Activated B cell treated with CpG ODN at 0.5 μM for 24 hours (primary cell): ENCODE measurements at regions not wholly inside any gene's neighbourhood (a gene's known extent, or its start where the extent isn't known, plus 50 kb on each side); places are given as distances from the start of the nearest gene placed in this dataset.
"Not testable (repeated sequence)": the region's sequence is repeated elsewhere in the genome, so short reads cannot be mapped to it uniquely, and the experiment has no call there.

ENCODE experiments used
- ATAC-seq: fragments of 200-7000 bp; cut with Tn5 transposase; one replicate; pipeline ENCODE4 v1.10.0; 2021; ENCODE audit warnings: low read depth, mild to moderate bottlenecking, moderate library complexity
- CTCF ChIA-PET: fragments of 350-600 bp; sonication (Branson Sonifier 250); formaldehyde crosslinking; loops from one replicate; lab custom pipeline; 2021; ENCODE audit warnings: antibody characterized with exemption; lab: Charles Lee
- POLR2A ChIA-PET: fragments of 350-600 bp; sonication (Branson Sonifier 250); formaldehyde crosslinking; loops from one replicate; lab custom pipeline; 2021; ENCODE audit warnings: antibody characterized with exemption; lab: Charles Lee
- DNase-seq: peaks from one replicate; pipeline ENCODE4 v3.0.0; 2022
- H3K27ac Mint-ChIP-seq: one replicate; pipeline ENCODE4 v1.8.0; 2020; ENCODE audit warnings: mixed read lengths
- H3K27me3 Mint-ChIP-seq: one replicate; pipeline ENCODE4 v1.8.0; 2021; ENCODE audit warnings: mixed read lengths
- H3K36me3 Mint-ChIP-seq: one replicate; pipeline ENCODE4 v1.8.0; 2021; ENCODE audit warnings: low read depth, mixed read lengths
- H3K4me1 Mint-ChIP-seq: one replicate; pipeline ENCODE4 v1.8.0; 2021; ENCODE audit warnings: mixed read lengths
- H3K4me3 Mint-ChIP-seq: one replicate; pipeline ENCODE4 v1.8.0; 2020; ENCODE audit warnings: mild to moderate bottlenecking, mixed read lengths
- H3K9me3 Mint-ChIP-seq: one replicate; pipeline ENCODE4 v1.8.0; 2020; ENCODE audit warnings: mixed read lengths
- CTCF ChIP-seq: fragments of 200-600 bp; IDR thresholded peaks from one replicate; pipeline ENCODE4 v1.8.0; 2022; ENCODE audit warnings: antibody characterized with exemption, mild to moderate bottlenecking
- intact Hi-C: fragments of 100-400 bp; cut with micrococcal nuclease; formaldehyde crosslinking; loops from one replicate; pipeline ENCODE4 v1.15.1; 2024

- ChIA-PET POLR2A (no interaction called here), CTCF (no interaction called here)
- Mint-ChIP-seq H3K27me3 (no peaks in the 10 kb centered on the region), H3K27ac (no peak overlapping the region), H3K4me3 (no peak overlapping the region), H3K4me1 (peaks cover 10% of the 10 kb centered on the region), H3K9me3 (no peaks in the 10 kb centered on the region), H3K36me3 (no peaks in the 10 kb centered on the region)
- intact Hi-C loops: no loop called here
- no peak for TF ChIP-seq CTCF
- DNase-seq: no peak
- ATAC-seq: no peak
Measured at GRCh38 chr3:87828046-87828445, 230.8 kb downstream of the CGGBP1 start.

DNA sequence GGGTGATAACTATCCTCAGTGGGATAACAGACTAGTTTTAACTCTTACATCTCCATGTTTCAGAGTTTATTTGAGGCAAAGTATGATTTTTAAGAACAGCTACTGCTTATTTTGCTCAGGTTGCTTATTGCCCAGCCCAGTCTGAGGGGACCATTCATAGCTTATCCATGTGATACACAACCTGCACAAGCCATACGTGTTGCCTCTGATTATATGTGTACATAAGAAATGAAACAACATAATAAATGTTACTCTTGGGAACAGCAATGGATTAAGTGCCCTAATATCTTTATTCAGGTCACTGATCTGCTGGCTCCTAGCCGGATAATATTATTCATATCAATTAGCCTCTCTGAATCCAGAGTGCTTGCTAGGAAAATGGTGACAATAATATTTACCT is 236.2 kb downstream of the CGGBP1 start:
- no peak for TF ChIP-seq CTCF
- ChIA-PET POLR2A (no interaction called here), CTCF (no interaction called here)
- H3K27ac Mint-ChIP-seq: no peak overlapping the region
- DNase-seq: no peak
- H3K27me3 Mint-ChIP-seq: no peaks in the 10 kb centered on the region
- intact Hi-C loops: no loop called here
- ATAC-seq: no peak
- H3K9me3 Mint-ChIP-seq: no peaks in the 10 kb centered on the region
- H3K36me3 Mint-ChIP-seq: no peaks in the 10 kb centered on the region
- peaks cover under 1% of the 10 kb centered on the region for H3K4me1 Mint-ChIP-seq
- no peak overlapping the region for H3K4me3 Mint-ChIP-seq

DNA sequence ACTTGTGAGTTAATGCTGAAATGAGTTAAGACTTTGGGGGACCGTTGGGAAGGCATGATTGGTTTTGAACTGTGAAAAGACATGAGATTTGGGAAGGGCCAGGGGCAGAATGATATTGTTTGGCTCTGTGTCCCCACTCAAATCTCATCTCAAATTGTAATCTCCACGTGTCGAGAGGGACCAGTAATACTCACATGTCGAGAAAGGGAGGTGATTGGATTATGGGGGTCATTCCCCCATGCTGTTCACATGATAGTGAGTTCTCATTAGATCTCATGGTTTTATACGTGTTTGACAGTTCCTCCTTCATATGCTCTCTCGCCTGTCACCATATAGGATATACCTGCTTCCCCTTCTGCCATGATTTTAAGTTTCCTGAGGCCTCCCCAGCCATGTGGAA is 245.3 kb downstream of the CGGBP1 start:
- DNase-seq, H3K4me3 Mint-ChIP-seq, POLR2A ChIA-PET, H3K36me3 Mint-ChIP-seq, H3K27me3 Mint-ChIP-seq, H3K4me1 Mint-ChIP-seq, H3K9me3 Mint-ChIP-seq, ATAC-seq, H3K27ac Mint-ChIP-seq, CTCF ChIA-PET, intact Hi-C loops: not testable (repeated sequence)

GRCh38 chr3:87811953-87812352 is 246.9 kb downstream of the CGGBP1 start:
- Mint-ChIP-seq H3K4me1 (peaks cover 6% of the 10 kb centered on the region), H3K9me3 (peaks cover 3% of the 10 kb centered on the region), H3K27ac (no peak overlapping the region), H3K4me3 (no peak overlapping the region), H3K27me3 (peaks cover under 1% of the 10 kb centered on the region), H3K36me3 (no peaks in the 10 kb centered on the region)
- ChIA-PET CTCF (no interaction called here), POLR2A (no interaction called here)
- DNase-seq (no peak), ATAC-seq (no peak)
- intact Hi-C loops: no loop called here
- TF ChIP-seq CTCF: no peak

- ChIA-PET CTCF (no interaction called here), POLR2A (no interaction called here)
- DNase-seq (no peak), ATAC-seq (no peak)
- peaks cover 3% of the 10 kb centered on the region for H3K9me3 Mint-ChIP-seq
- H3K36me3 Mint-ChIP-seq: no peaks in the 10 kb centered on the region
- H3K27ac Mint-ChIP-seq: no peak overlapping the region
- peaks cover 14% of the 10 kb centered on the region for H3K4me1 Mint-ChIP-seq
- intact Hi-C loops: no loop called here
- no peak overlapping the region for H3K4me3 Mint-ChIP-seq
- no peak for TF ChIP-seq CTCF
- peaks cover 4% of the 10 kb centered on the region for H3K27me3 Mint-ChIP-seq
Measured at GRCh38 chr3:87810452-87811016, 248.3 kb downstream of the CGGBP1 start.

DNA sequence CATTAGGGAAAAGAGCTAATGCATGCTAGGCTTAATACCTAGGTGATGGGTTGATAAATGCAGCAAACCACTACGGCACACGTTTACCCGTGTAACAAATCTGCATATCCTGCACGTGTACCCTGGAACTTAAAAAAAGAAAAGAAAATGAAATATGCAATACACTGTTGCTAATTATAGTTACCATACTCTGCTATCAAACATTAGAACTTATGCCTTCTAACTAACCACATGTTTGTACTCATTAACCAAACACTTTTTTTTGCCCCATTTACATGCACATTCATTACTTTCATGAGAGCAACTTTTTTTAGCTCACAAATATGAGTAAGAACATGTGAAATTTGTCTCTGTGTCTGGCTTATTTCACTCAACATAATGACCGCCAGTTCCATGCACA is 253.1 kb downstream of the CGGBP1 start:
- POLR2A ChIA-PET: no interaction called here
- CTCF ChIA-PET: no interaction called here
- intact Hi-C loops: no loop called here
- TF ChIP-seq CTCF: no peak
- no peaks in the 10 kb centered on the region for H3K36me3 Mint-ChIP-seq
- no peak overlapping the region for H3K27ac Mint-ChIP-seq
- H3K9me3 Mint-ChIP-seq: no peaks in the 10 kb centered on the region
- H3K4me1 Mint-ChIP-seq: peaks cover 14% of the 10 kb centered on the region
- H3K27me3 Mint-ChIP-seq: peaks cover 6% of the 10 kb centered on the region
- H3K4me3 Mint-ChIP-seq: no peak overlapping the region
- DNase-seq (no peak), ATAC-seq (no peak)
